GM18867 (cell line): ENCODE measurements at regions not wholly inside any gene's neighbourhood (a gene's known extent, or its start where the extent isn't known, plus 50 kb on each side); places are given as distances from the start of the nearest gene placed in this dataset.

Experiments
- ATAC-seq: cut with Tn5 transposase; IDR thresholded peaks from one replicate; pipeline ENCODE4 v1.9.1; 2021; ENCODE audit warnings: mild to moderate bottlenecking, moderate library complexity; ENCODE audit not compliant: unreplicated experiment

DNA sequence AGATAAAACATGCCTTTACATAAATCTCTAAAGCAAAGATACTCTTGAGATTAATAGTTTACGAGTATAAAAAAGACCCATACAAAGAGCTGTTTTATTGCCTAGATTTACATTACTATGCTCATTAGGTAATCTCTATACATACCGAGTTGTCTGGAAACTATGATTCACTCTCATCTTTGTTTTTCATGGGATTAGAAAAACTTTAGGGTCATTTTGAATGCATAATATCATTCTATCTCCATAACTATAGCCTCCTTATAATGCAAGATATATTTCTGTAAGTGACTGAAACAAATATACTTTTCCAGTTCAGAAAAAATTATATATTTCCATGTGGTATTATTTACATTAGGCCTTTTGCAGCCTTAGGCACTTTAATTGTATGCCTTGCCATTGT is 1088.7 kb upstream of the ARRDC3 start:
- no peak for ATAC-seq

DNA sequence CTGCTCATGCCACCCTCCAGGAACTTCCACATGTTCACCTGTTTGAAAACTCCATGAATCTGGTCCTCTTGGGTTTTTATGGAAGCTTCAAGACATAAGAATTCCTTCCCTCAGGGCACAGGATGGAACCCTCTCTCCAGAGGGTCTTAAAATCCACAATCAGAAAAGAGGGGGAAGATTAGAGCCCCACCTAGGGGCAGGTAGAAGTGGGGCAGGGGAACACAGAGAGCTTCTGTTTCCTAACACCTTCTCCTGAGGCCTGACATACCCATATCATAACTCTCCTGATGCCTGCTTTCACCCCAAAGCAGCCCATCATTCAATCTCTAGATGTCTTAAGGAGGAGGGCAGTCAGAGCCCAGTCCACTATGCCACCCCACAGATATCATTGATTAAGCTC is 1087.7 kb upstream of the ARRDC3 start:
- no peak for ATAC-seq

DNA sequence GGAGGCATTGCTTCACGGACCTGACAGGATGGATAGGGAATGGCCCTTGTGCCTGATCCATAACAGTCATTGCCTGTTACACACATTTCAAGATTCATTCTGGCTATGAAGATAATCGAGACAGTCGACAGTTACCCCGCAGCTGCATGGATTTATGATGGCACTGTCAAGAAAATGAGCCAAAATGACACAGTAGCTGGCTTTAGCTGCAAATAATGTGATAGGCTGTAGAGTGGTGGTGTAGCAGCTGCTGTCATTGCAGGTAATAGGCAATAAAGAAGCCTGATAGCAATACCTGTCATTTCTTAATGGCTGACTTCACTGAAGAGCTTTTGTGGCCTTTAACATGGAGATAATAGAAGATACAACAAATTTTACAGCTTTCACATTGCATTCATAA is 1085.2 kb upstream of the ARRDC3 start:
- ATAC-seq, result no peak

DNA sequence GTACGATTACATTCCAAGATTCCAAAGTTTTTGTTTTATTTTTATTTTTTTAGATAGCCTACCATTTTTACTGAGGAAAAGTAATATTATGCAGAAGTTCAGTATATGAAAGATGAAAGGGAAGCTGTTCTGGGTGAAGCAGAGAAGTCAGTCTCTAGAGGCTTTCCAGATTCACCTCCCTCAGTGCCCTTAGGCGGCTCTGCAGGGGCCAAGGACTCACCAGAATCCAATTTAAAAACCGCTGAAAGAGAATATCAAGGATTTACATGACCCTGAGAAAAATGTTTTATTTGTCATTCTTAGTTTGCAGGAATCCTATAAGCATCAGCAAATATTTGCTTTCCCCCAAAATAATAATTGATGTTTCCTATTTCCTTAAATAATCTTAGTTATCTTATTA is 1084.6 kb upstream of the ARRDC3 start:
- ATAC-seq, result no peak

DNA sequence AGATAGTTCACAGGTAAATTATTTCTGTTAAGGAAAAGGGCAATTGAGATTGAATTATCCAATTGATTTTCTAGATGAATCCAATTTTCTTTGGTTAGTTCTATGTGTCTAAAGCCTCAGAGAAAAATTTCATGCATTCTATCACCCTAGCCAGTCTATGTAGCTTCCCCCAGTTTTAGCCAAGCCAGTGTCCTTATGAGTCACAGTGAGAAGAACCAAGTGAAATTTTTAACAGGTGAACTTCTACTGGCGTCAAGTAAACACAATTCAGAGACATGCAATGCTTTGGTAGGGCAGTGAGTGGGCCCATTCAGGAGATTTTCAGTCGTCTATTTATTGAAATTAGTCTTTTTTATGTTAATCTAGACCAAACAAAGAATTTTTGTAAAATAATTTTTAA is 1077.4 kb upstream of the ARRDC3 start:
- ATAC-seq, result peak; percentile 55

DNA sequence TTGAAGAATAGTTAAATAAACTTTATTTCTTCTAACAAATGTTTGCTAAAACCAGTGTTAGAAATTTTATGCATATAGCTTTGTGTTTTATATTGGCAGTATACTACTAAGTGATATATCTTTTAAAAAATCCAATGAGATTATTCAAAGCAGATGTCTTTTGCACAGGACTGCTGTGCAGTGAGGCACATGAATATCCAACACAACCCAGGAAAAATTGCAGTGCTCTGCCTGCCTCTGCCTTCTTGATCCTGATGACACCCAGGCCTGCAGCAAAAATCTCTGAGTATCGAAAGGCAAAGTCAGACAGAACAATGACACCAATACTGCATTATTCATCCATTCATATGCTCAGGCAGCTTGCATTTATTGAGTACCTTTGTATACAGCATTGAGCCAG is 1076.5 kb upstream of the ARRDC3 start:
- ATAC-seq, result no peak

DNA sequence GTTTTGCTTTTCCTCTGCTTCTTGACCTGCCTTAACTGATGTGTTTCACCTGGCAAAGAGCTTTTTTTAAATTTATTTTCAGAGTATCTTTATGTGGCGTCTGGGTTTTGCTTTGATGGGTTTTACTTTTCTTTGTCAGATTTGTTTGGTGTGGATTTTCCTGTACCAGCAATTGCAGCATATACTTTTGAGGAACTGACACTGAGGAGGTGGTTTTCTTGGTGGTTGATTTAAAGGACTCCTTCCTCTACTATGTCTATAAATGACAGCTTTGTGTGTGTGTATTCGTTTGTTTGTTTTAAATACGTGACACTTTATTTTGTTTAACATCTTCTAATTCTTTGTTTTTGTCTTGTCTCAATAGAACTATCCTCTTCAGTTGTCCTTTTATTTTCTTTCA is 1071.9 kb upstream of the ARRDC3 start:
- peak; percentile 99 for ATAC-seq

DNA sequence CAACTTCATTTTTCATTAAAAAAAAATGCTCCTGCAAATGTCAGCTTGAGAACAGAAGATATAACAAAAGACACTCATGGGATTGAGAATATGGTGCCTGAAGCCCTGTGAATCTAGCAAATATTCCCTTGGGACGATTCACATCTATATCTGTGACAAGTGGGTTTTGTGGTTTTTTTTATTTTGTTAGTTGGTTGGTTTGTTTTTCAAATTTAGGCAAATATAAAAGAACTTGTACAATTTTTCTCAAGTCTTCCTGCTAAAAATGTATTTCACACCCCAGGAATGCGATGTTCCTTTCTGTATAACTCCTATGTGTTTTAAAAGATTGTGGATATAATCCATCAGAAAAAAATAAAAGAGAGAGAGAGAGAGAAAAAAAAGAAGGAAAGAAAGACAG is 1061.8 kb upstream of the ARRDC3 start:
- ATAC-seq, result no peak

DNA sequence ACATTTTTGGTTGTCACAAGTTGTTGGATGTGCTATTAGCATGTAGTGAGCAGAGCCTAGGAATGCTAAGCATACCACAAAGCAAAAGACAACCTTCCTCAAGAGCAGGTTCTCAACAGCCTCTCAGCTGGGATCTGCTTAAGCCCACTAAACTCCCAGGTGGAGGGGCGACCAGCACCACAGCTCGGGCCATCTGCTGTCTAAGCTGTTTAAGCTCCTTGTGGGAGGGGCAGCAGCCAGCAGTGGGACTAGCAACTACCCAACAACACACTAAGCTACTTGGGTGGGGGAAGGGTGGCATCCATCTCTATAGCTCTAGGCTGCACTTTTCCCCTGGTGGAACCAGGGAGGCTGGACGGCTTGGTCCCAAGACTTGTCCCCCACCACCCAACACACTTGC is 1052.7 kb upstream of the ARRDC3 start:
- ATAC-seq, result no peak

DNA sequence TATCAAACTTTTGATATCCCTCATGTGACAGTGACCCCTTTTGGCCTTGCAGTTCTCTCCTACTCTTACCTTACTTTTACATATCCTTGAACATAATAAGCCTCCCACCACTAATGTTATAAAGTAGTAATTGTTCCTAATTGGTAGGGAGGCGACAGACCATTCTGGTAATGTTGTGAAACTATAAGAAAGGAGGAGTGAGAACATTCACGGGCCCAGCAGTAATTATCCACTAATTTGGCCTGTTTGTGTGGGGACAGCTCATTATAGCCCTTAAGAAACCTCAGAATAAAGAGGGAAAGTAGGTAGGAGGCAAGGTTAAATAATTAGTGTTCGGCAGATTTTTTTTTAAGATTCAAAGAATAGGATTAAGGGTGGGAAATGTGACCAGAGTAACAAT is 1046.5 kb upstream of the ARRDC3 start:
- no peak for ATAC-seq

DNA sequence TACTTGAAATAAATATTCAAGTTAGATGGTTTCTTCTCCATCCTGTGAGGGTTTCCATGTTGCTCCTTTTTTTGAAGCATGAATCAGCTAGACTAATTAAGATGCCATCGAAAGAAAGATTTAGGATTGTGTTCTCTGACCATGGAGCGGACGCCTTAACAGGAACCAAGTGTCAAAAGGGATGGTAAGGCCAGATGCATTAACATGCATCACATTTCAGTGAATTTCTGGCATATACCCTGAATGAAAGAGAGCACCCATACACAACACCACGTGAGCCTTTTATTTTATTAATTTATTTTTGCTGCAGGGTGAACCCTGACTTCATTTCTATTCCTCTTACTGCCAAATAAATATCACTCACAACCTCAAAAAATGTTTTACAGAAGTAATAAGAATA is 1045.3 kb upstream of the ARRDC3 start:
- no peak for ATAC-seq

DNA sequence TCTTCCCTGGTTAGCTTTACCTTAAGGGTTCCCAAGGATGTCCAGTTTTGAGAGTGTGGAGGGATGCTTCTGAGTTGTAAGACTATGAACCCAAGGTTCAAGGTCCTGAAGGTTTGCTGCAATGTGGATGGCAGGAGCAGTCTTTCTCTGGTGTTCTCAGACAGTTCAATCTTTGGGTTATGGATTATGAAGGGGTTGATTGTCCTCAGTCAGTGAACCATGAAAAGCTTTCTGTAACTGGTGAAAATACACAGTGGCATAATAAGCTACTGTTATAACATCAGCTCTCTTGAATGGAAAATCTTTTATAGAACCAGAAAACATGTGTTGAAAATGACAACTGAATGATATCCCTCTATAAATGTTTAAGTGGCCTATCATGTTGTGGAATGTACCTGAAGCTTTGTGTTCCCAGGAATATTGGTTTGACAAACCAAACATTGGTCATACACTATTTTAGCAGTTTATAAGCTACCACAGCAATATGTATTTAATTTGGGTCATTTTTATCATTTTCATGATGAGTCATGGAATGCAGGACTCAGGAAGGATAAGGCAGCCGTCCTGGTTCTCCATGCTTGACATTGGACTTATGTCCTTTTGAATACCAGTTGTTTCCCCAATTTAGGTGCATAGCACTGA is 1041.8 kb upstream of the ARRDC3 start:
- ATAC-seq, result no peak

DNA sequence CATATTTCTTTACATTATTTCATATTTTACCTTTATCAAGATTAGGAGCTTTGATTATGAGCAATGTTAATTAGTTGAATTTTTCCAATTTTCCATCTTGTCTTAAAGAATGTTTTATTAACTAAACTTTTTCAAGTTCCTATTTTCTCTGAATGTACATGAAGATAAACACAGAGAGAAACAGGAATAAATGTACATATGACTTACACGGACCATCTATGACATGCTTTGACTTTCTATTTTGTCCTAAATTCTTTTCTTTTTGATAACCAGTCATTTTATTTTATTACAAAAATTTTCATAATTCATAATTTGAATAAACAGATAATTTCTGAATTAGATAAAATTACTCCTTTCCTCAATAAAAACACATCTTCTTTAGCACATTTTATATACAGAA is 1038.8 kb upstream of the ARRDC3 start:
- no peak for ATAC-seq

DNA sequence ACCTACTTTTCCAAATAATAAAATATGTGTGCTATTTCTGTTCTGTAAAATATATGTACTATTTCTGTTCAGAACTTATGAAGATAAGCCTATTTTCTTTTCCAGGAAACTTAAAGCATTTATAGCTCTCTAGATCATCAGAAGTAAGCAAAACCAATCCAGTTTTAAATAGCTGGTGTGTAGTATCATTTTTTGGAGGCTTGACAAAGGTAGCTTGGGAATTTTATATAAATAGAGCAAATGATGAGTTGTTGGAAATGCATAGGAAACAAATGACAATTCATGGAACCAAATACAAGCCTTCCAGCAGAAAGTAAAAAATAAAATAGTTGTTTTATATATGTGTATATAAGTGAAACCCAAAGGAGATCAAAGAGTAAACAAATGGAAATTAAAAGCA is 1038.1 kb upstream of the ARRDC3 start:
- no peak for ATAC-seq

DNA sequence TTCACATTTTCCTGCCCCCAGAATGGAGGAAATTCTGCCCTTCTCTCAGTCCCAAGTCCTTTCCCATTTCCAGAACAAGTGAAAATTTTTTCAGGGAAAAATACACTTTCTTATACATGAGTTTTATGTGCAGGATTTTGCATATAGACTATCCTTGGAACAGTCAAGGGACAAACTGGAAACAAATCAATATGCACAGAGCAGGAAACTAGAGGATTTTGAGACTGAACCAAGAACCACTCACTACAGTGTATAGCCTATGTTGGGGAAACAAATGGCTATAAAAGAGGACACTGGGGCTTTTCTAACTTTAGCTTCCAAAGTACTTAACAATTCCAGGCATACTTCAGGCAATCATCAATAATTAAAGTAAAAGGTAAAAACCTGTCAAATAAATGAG is 1036.1 kb upstream of the ARRDC3 start:
- ATAC-seq, result no peak

DNA sequence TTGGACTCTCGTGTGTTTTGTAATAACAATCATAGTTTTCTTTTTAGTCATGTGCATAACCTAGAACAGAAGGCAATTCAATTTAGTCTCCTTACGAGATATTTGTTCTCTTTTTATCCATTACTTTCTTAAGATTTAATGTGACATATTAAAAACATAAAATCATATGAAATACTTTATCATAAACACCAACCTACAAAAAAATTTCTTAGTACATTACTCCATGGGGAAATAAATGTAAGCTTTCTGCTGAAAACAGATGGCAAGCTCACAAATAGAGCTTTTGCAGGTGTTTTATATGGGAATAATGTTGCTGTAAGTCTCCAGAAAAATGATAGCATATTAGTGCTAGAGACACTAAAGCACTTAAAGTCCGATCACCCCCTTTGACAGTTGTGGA is 1035.2 kb upstream of the ARRDC3 start:
- no peak for ATAC-seq

DNA sequence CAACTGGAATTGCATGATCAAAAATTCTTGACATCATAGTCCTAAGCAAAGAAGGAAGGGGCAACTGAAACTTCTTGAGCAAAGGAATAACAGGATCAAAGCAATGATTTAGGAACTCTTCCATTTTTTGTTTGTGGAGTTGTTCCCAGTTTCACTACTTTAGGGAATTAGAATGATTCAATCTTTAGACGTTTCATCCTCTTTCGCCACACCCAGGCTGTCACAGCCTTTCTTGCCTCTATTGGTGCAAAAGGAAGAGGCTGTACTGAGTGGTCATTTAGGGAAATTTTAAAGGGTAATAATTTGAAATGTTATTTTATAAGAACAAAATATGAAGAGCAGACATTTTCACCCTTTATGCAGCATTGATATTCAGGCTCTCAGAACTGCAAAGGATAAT is 1026.0 kb upstream of the ARRDC3 start:
- ATAC-seq, result no peak

DNA sequence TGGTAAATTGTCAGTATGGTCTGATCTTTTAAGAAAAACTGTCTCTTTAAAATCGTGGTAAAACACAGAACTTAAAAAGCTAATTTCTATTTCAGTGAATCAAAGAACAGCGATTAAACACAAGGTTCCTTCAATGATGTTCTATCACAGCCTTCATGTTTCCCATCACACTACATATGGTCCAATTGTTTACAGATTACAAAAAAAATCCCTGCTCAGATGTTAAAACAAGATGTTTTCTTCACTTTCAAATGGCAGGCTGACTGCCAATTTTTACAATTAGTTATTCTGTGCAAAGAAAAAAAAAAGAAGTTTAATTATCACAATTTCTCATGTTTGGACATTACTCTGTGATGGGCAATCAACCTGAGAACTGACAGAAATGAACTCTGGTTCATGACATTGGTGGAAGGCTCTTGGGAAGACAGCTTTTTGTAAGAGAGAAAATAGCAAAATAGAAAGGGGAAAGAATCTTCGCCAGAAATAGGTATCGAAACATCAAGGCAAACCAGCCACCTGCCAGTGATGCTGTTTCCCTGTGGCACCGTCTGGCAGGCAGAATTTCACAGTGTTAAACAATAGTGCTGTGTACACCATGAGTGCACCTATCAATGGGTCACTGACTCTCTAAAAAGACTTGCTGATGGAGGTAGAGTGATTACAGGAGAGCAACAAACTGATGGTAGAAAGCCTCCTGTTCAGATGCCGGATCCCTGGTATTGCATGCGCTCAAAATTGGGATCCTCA is 1020.0 kb upstream of the ARRDC3 start:
- no peak for ATAC-seq

DNA sequence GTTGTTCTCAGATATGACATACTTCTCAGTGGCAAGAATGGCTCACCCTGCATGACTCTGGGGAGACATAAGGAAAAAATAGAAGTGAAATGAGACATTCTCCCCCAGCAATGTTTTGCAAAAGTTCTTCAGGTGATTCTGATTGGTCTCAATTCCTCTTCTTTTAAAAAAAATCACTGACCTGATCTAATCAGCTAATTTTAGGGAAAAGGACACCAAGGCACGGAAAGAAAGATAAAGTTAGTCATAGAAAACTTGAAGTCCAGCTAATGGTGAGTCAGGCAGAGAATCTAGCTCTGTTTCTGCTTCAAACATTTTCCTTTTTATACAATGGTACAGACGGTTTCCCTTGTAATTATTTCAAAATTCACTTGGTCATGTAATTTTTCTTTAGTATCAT is 1018.9 kb upstream of the ARRDC3 start:
- ATAC-seq, result no peak

DNA sequence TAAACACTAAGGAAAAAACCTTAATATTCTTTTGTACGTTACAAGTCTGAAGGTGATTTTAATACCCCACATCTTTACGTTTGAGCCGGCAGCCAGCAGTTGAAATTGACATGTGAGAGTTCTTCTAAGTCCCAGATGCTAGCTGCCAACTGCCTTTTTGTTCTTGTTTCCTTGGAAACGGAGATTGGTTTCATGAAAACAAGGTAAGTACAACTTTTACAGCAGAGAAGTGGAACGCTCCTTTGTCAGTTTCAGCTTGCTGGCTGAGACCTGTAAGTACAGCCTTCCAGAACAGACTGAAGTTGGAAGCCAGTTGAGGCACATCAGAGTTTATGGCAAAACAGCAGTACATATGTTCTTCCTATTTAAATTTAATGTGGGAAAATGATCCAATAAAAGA is 1018.4 kb upstream of the ARRDC3 start:
- ATAC-seq, result no peak

DNA sequence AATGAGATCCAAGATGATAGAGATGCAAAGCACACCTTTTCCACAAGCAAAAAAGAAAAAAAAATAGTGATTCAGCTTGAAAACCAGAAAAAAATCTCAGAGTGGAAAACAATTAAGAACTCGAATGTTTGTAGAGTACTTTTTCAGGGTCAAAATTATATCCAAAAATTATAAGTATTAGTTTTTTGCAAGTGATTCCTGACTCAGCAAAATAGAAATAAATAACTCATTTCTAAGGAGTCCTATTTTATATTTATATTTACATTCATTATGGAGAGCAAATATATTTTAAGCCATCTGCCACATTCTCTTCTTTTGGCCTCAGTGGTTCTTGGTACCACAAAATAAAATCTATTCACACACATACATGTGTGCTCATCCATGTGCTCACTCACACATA is 1011.8 kb upstream of the ARRDC3 start:
- ATAC-seq, result no peak

DNA sequence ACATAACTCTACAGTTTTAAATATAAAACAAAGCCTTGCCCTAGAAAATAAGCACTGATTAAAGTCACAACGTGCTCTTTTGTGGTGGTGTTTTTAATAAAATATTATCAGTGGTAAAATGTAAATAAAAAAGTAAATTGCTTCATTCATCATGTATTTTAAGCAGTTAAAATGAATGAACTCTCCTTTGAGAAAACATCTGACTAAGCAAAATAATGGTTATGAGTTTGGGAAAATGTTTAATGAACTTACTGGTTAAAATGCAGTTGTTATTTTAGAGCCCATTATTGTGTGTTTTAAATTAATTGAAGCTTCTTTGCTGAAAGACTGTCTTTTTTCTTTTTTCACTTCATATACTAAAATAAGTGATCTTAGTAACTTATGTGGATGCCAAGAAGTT is 1007.5 kb upstream of the ARRDC3 start:
- no peak for ATAC-seq
